ENCODE measurements at regions not wholly inside any gene's neighbourhood (a gene's known extent, or its start where the extent isn't known, plus 50 kb on each side); places are given as distances from the start of the nearest gene placed in this dataset.
"Not testable (repeated sequence)": the region's sequence is repeated elsewhere in the genome, so short reads cannot be mapped to it uniquely, and the experiment has no call there.

DNA sequence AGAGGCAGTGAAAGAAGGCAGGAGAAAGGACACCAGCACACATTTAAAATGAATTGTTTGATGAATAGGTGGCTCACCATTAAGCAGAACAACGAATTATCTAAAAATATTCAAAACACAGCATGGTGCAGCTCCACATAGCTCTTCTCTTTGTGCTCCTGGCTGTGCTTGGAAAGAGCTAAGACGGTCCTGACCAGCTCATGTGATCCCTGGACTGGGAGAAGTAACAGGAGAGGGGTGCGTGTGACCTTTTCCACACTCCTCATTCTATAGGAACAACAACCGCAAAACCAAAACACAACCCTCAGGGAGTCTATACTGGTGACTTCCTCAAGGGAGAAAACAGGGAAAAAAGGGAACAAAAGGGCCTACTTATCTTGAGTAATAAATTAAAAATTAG, 140.5 kb downstream of the DIRAS2 start:
- in situ Hi-C loops (cut with HindIII; ENCODE audit: low pct_ligation_motif_present, low pct_unique_long_range_greater_than_20kb, low sequenced_read_pairs) = no loop called here
- no peak for DNase-seq

- DNase-seq = no peak
- in situ Hi-C loops (cut with HindIII; ENCODE audit: low pct_ligation_motif_present, low pct_unique_long_range_greater_than_20kb, low sequenced_read_pairs) = no loop called here
Measured at GRCh38 chr9:90504486-90504885, 138.1 kb downstream of the DIRAS2 start.

DNA sequence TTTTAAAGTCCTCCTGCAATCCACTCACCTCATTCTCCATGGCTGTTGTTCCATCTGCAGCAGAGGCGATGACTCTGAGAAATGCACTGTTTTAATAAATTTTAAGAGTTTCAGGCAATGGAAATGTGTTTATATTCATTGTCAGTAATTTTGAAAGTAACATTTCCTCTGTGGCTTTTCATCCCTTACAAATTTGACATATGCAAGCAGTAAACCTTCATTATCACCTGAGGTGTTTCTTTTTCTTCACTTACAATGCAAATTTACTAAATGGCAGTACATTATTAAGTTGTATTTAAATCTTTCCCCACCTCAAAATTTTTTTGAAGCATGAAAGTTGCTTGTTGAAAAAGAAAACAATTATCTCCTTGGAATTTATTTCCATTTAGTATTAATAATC, 136.9 kb downstream of the DIRAS2 start:
- DNase-seq = no peak
- in situ Hi-C loops (cut with HindIII; ENCODE audit: low pct_ligation_motif_present, low pct_unique_long_range_greater_than_20kb, low sequenced_read_pairs) = no loop called here

- DNase-seq; in situ Hi-C loops (cut with HindIII; ENCODE audit: low pct_ligation_motif_present, low pct_unique_long_range_greater_than_20kb, low sequenced_read_pairs): not testable (repeated sequence)
Measured at GRCh38 chr9:90506402-90506801, 136.2 kb downstream of the DIRAS2 start.

- DNase-seq = no peak
- in situ Hi-C loops (cut with HindIII; ENCODE audit: low pct_ligation_motif_present, low pct_unique_long_range_greater_than_20kb, low sequenced_read_pairs) = no loop called here
Measured at GRCh38 chr9:90507621-90508020, 135.0 kb downstream of the DIRAS2 start.

DNA sequence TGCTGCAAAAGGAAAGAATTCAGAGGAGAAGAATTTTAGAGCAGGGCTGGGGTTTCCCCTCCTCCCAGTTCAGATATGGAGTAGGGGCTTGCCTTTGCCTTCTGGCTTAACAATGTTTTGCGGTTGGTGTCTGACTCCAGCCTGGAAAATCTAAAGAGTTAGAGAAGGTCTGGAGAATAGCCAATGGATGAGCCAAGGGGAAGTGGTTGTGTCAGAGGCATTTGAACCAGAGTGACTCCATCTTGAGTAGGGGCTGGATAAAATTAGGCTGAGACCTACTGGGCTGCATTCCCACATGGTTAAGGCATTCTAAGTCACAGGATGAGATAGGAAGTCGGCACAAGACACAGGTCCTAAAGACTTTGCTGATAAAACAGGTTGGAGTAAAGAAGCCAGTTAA, 133.7 kb downstream of the DIRAS2 start:
- in situ Hi-C loops (cut with HindIII; ENCODE audit: low pct_ligation_motif_present, low pct_unique_long_range_greater_than_20kb, low sequenced_read_pairs) = no loop called here
- DNase-seq = no peak

DNA sequence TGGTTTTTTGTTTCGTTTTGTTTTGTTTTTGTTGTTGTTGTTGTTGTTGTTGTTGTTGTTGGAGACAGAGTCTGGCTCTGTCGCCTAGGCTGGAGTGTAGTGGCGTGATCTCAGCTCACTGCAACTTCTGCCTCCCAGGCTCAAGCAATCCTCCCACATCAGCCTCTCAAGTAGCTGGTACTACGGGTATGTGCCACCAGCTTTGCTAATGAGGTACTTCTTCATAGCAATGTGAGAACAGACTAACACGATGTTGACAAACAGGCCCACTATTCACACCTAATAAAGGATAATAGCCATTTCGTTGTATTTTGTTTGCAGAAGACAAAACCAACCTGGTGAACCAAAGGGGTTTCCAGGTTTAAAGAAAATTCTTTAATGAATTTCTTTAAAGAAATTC, 130.9 kb downstream of the DIRAS2 start:
- no peak for DNase-seq

DNA sequence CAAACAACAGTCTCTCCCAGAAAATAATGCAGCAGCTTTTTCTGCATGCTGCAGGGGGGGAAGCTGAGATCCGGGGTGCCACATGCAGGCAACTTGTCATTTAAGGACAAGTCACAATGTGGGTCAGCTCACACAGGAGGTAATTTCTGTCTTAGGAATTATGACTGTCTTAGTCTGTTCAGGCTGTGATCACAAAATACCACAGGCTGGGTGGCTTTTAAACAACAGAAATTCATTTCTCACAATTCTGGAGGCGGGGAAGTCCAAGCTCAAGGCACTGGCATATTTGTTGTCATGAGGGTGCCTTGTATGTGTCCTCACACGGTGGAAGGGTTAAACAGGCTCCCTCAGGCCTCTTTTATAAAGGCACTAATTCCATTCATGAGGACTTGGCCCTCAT, 127.7 kb downstream of the DIRAS2 start:
- in situ Hi-C loops (cut with HindIII; ENCODE audit: low pct_ligation_motif_present, low pct_unique_long_range_greater_than_20kb, low sequenced_read_pairs) = no loop called here
- no peak for DNase-seq

More for the DNA sequence above, 130.9 kb downstream of the DIRAS2 start:
- in situ Hi-C loops (cut with HindIII; ENCODE audit: low pct_ligation_motif_present, low pct_unique_long_range_greater_than_20kb, low sequenced_read_pairs) = no loop called here

GRCh38 chr9:90515510-90515909, 127.1 kb downstream of the DIRAS2 start:
- in situ Hi-C loops (cut with HindIII; ENCODE audit: low pct_ligation_motif_present, low pct_unique_long_range_greater_than_20kb, low sequenced_read_pairs) = no loop called here
- DNase-seq = no peak

GRCh38 chr9:90517103-90517502, 125.5 kb downstream of the DIRAS2 start:
- in situ Hi-C loops (cut with HindIII; ENCODE audit: low pct_ligation_motif_present, low pct_unique_long_range_greater_than_20kb, low sequenced_read_pairs) = no loop called here
- DNase-seq = no peak

GRCh38 chr9:90521811-90522570, 120.6 kb downstream of the DIRAS2 start:
- in situ Hi-C loops (cut with HindIII; ENCODE audit: low pct_ligation_motif_present, low pct_unique_long_range_greater_than_20kb, low sequenced_read_pairs) = no loop called here
- no peak for DNase-seq

- in situ Hi-C loops (cut with HindIII; ENCODE audit: low pct_ligation_motif_present, low pct_unique_long_range_greater_than_20kb, low sequenced_read_pairs) = no loop called here
- DNase-seq = no peak
Measured at GRCh38 chr9:90523958-90524357, 118.7 kb downstream of the DIRAS2 start.

GRCh38 chr9:90526386-90526785, 116.2 kb downstream of the DIRAS2 start:
- no peak for DNase-seq
- in situ Hi-C loops (cut with HindIII; ENCODE audit: low pct_ligation_motif_present, low pct_unique_long_range_greater_than_20kb, low sequenced_read_pairs) = no loop called here

- in situ Hi-C loops (cut with HindIII; ENCODE audit: low pct_ligation_motif_present, low pct_unique_long_range_greater_than_20kb, low sequenced_read_pairs); DNase-seq: not testable (repeated sequence)
Measured at GRCh38 chr9:90536094-90536493, 106.5 kb downstream of the DIRAS2 start.

DNA sequence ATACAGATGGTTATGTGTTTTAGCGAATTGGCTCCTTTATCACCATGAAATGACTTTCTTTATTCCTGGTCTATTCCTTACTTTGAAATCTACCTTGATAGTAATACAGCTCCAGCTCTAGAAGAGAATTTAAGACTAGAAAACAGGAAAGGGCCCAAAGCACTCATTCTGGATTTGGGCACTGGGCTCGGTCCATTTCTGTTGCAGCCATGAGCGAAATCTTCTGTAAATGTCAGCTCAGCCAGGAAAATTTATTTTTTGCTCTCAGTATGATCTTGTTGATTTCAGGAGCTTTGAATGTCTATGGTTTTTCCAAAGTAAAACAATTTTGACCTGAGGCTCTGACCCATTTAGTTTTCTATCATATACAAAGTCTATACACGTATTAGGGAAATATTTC, 104.1 kb downstream of the DIRAS2 start:
- in situ Hi-C loops (cut with HindIII; ENCODE audit: low pct_ligation_motif_present, low pct_unique_long_range_greater_than_20kb, low sequenced_read_pairs) = no loop called here
- DNase-seq = no peak

GRCh38 chr9:90539286-90539685, 103.3 kb downstream of the DIRAS2 start:
- DNase-seq = no peak
- in situ Hi-C loops (cut with HindIII; ENCODE audit: low pct_ligation_motif_present, low pct_unique_long_range_greater_than_20kb, low sequenced_read_pairs) = no loop called here

- in situ Hi-C loops (cut with HindIII; ENCODE audit: low pct_ligation_motif_present, low pct_unique_long_range_greater_than_20kb, low sequenced_read_pairs) = no loop called here
Measured at GRCh38 chr9:90540734-90541133, 101.9 kb downstream of the DIRAS2 start.

GRCh38 chr9:90544488-90544887, 98.1 kb downstream of the DIRAS2 start:
- no peak for DNase-seq
- in situ Hi-C loops (cut with HindIII; ENCODE audit: low pct_ligation_motif_present, low pct_unique_long_range_greater_than_20kb, low sequenced_read_pairs) = no loop called here

More at GRCh38 chr9:90540734-90541133, 101.9 kb downstream of the DIRAS2 start:
- no peak for DNase-seq

GRCh38 chr9:90546200-90546599, 96.4 kb downstream of the DIRAS2 start:
- DNase-seq = peak; percentile 94
- in situ Hi-C loops (cut with HindIII; ENCODE audit: low pct_ligation_motif_present, low pct_unique_long_range_greater_than_20kb, low sequenced_read_pairs) = no loop called here

- peak; percentile 34 for DNase-seq
- in situ Hi-C loops (cut with HindIII; ENCODE audit: low pct_ligation_motif_present, low pct_unique_long_range_greater_than_20kb, low sequenced_read_pairs) = no loop called here
Measured at GRCh38 chr9:90547896-90548295, 94.7 kb downstream of the DIRAS2 start.

DNA sequence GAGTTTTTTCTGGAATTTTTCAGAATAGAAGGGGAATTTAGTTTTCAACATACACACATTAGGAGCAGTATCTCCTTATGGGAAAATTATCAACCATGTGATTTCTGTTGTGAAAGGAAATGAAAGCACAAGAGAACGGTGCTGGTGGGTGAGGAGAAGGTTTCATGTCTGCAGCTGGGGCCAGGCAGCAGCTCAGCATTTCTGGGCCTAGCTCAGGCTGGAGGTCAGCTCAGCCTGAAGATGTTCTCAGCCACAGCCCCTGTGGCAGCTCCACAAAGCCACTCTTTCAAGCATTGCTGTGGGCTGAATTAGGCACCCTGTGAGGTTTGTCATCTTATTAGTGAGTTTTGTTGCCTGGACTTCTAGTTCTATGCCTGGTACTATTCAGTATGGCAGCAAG, 90.3 kb downstream of the DIRAS2 start:
- in situ Hi-C loops (cut with HindIII; ENCODE audit: low pct_ligation_motif_present, low pct_unique_long_range_greater_than_20kb, low sequenced_read_pairs) = no loop called here
- no peak for DNase-seq

Measured in ACHN (cell line).